GM19240 (cell line): ENCODE measurements at regions not wholly inside any gene's neighbourhood (a gene's known extent, or its start where the extent isn't known, plus 50 kb on each side); places are given as distances from the start of the nearest gene placed in this dataset.
"Not testable (repeated sequence)": the region's sequence is repeated elsewhere in the genome, so short reads cannot be mapped to it uniquely, and the experiment has no call there.

Experiments used
- DNase-seq: peaks from one replicate; pipeline ENCODE4 v3.0.0; 2011; ENCODE audit warnings: low spot score; ENCODE audit not compliant: insufficient read length

- no peak for DNase-seq
Measured at GRCh38 chr1:60863131-60863530, 219.2 kb upstream of the NFIA start.

- no peak for DNase-seq
Measured at GRCh38 chr1:60861961-60862567, 220.3 kb upstream of the NFIA start.

GRCh38 chr1:60859111-60859510 is 223.2 kb upstream of the NFIA start:
- DNase-seq = no peak

- DNase-seq = no peak
Measured at GRCh38 chr1:60857851-60858250, 224.5 kb upstream of the NFIA start.

GRCh38 chr1:60850084-60850483 is 232.3 kb upstream of the NFIA start:
- DNase-seq = no peak

GRCh38 chr1:60849401-60849800 is 233.0 kb upstream of the NFIA start:
- no peak for DNase-seq

- DNase-seq = no peak
Measured at GRCh38 chr1:60848583-60849188, 233.7 kb upstream of the NFIA start.

- DNase-seq = no peak
Measured at GRCh38 chr1:60847855-60848582, 234.3 kb upstream of the NFIA start.

- DNase-seq = no peak
Measured at GRCh38 chr1:60847391-60847790, 235.0 kb upstream of the NFIA start.

GRCh38 chr1:60845659-60846058 is 236.7 kb upstream of the NFIA start:
- not testable (repeated sequence) for DNase-seq

GRCh38 chr1:60842304-60842703 is 240.1 kb upstream of the NFIA start:
- DNase-seq = no peak

GRCh38 chr1:60841116-60842046 is 241.0 kb upstream of the NFIA start:
- no peak for DNase-seq

GRCh38 chr1:60840476-60840875 is 241.9 kb upstream of the NFIA start:
- not testable (repeated sequence) for DNase-seq

- DNase-seq = no peak
Measured at GRCh38 chr1:60835649-60836048, 246.7 kb upstream of the NFIA start.

- no peak for DNase-seq
Measured at GRCh38 chr1:60833173-60833572, 249.2 kb upstream of the NFIA start.

- no peak for DNase-seq
Measured at GRCh38 chr1:60832367-60832766, 250.0 kb upstream of the NFIA start.

GRCh38 chr1:60831780-60832179 is 250.6 kb upstream of the NFIA start:
- no peak for DNase-seq

GRCh38 chr1:60828944-60829343 is 253.4 kb upstream of the NFIA start:
- no peak for DNase-seq

- no peak for DNase-seq
Measured at GRCh38 chr1:60826320-60827094, 255.9 kb upstream of the NFIA start.

GRCh38 chr1:60825593-60825992 is 256.8 kb upstream of the NFIA start:
- no peak for DNase-seq

- no peak for DNase-seq
Measured at GRCh38 chr1:60823151-60823550, 259.2 kb upstream of the NFIA start.
